B cell (primary cell): ENCODE measurements at regions not wholly inside any gene's neighbourhood (a gene's known extent, or its start where the extent isn't known, plus 50 kb on each side); places are given as distances from the start of the nearest gene placed in this dataset.

Source experiments
- ATAC-seq: fragments of 200-7000 bp; cut with Tn5 transposase; one replicate; pipeline ENCODE4 v1.10.0; 2021; ENCODE audit warnings: low read depth, mild to moderate bottlenecking, moderate number of reproducible peaks, moderate library complexity
- CTCF ChIA-PET: fragments of 350-600 bp; sonication (Branson Sonifier 250); formaldehyde crosslinking; loops from one replicate; lab custom pipeline; 2021; ENCODE audit warnings: antibody characterized with exemption, inconsistent platforms; lab: Charles Lee
- POLR2A ChIA-PET: fragments of 350-600 bp; sonication (Branson Sonifier 250); formaldehyde crosslinking; loops from one replicate; lab custom pipeline; 2021; ENCODE audit warnings: antibody characterized with exemption; lab: Charles Lee
- DNase-seq: peaks from one replicate; pipeline ENCODE4 v3.0.0; 2013
- H2AFZ ChIP-seq: 2 replicates; pipeline ENCODE4 v1.6.1; 2012; ENCODE audit warnings: mild to moderate bottlenecking, low read depth, low read length; ENCODE audit not compliant: insufficient read depth, poor library complexity, severe bottlenecking
- H3K27ac ChIP-seq, 2 donors: 1 replicate in 1 of 2; 2 replicates in 1 of 2; pipeline ENCODE4 v1.5.1; 2012 to 2013; ENCODE audit warnings: low read length in 2 of 2, mild to moderate bottlenecking in 2 of 2, moderate library complexity in 1 of 2
- H3K27me3 ChIP-seq, 4 experiments: fragments of 200-600 bp in 1 of 4; sonication (generic) in 1 of 4; replicated peaks in 1 of 4; 1 replicate in 2 of 4; 2 replicates in 2 of 4; pipeline versions ENCODE4 v1.6.1 to v1.7.0; 2013 to 2016; ENCODE audit warnings: low read length in 3 of 4, mild to moderate bottlenecking in 2 of 4, mixed read lengths in 1 of 4, moderate library complexity in 1 of 4; ENCODE audit not compliant: insufficient read depth in 4 of 4, control insufficient read depth in 3 of 4; ENCODE audit errors: control extremely low read depth in 1 of 4
- H3K36me3 ChIP-seq, 2 experiments: replicated peaks in 1 of 2; 1 replicate in 1 of 2; 2 replicates in 1 of 2; pipeline versions ENCODE4 v1.6.1 to v1.7.1; 2013; ENCODE audit warnings: low read length in 1 of 2; ENCODE audit not compliant: insufficient read depth in 2 of 2, control insufficient read depth in 1 of 2; ENCODE audit errors: control extremely low read depth in 1 of 2, extremely low read depth in 1 of 2
- H3K4me1 ChIP-seq, 2 donors: fragments of 200-600 bp in 1 of 2; sonication (generic) in 1 of 2; 1 replicate in 1 of 2; 2 replicates in 1 of 2; pipeline versions ENCODE4 v1.5.1 to v1.6.1; 2013 to 2017; ENCODE audit warnings: low read length in 2 of 2; ENCODE audit not compliant: control insufficient read depth in 2 of 2, insufficient read depth in 2 of 2
- H3K4me2 ChIP-seq: replicated peaks from 2 replicates; pipeline ENCODE3; 2012; ENCODE audit warnings: mild to moderate bottlenecking, low read depth, low read length; ENCODE audit not compliant: poor library complexity, severe bottlenecking
- H3K4me3 ChIP-seq, 5 experiments: fragments of 200-600 bp in 1 of 5; sonication (generic) in 1 of 5; 1 replicate in 3 of 5; 2 replicates in 2 of 5; pipeline versions ENCODE4 v1.5.1 to v1.7.0; 2011 to 2016; ENCODE audit warnings: low read length in 4 of 5, mild to moderate bottlenecking in 4 of 5, low read depth in 2 of 5, control low read depth in 1 of 5, moderate library complexity in 1 of 5; ENCODE audit not compliant: insufficient read depth in 1 of 5; ENCODE audit errors: control extremely low read depth in 1 of 5, extremely low read depth in 1 of 5
- H3K79me2 ChIP-seq: fragments of 200-600 bp; sonication (generic); one replicate; pipeline ENCODE4 v1.6.0; 2016; ENCODE audit warnings: low read length; ENCODE audit not compliant: control insufficient read depth, insufficient read depth
- H3K9ac ChIP-seq: fragments of 200-600 bp; sonication (generic); 2 replicates; pipeline ENCODE4 v1.6.1; 2017; ENCODE audit warnings: mild to moderate bottlenecking, low read length, moderate library complexity
- H3K9me3 ChIP-seq, 3 donors: one replicate each; pipeline versions ENCODE4 v1.6.1 to v1.7.1; 2013; ENCODE audit warnings: low read length in 2 of 3; ENCODE audit not compliant: control insufficient read depth in 2 of 3, insufficient read depth in 1 of 3; ENCODE audit errors: control extremely low read depth in 1 of 3
- H4K20me1 ChIP-seq: 2 replicates; pipeline ENCODE4 v1.6.0; 2012; ENCODE audit warnings: mild to moderate bottlenecking, low read length; ENCODE audit not compliant: insufficient read depth, control insufficient read depth, poor library complexity, severe bottlenecking
- H3K27ac Mint-ChIP-seq: one replicate; pipeline ENCODE4 v1.8.0; 2021; ENCODE audit warnings: mixed read lengths
- H3K27me3 Mint-ChIP-seq: one replicate; pipeline ENCODE4 v1.8.0; 2021; ENCODE audit warnings: mixed read lengths
- H3K4me1 Mint-ChIP-seq: one replicate; pipeline ENCODE4 v1.8.0; 2021; ENCODE audit warnings: mixed read lengths
- H3K4me3 Mint-ChIP-seq: one replicate; pipeline ENCODE4 v1.8.0; 2021; ENCODE audit warnings: mixed read lengths
- H3K9me3 Mint-ChIP-seq: one replicate; pipeline ENCODE4 v1.8.0; 2022; ENCODE audit warnings: mixed read lengths; ENCODE audit not compliant: insufficient read depth
- CTCF ChIP-seq: fragments of 200-600 bp; IDR thresholded peaks from one replicate; pipeline ENCODE4 v1.8.0; 2022; ENCODE audit warnings: antibody characterized with exemption, mild to moderate bottlenecking
- EZH2 ChIP-seq: IDR thresholded peaks from 2 replicates; pipeline ENCODE4 v1.6.1; 2012; ENCODE audit warnings: borderline replicate concordance, low read depth, mild to moderate bottlenecking, moderate library complexity, low read length; ENCODE audit not compliant: insufficient read depth, poor library complexity, severe bottlenecking
- WGBS: methylation state at CpG from one replicate; pipeline ENCODE4 v1.1.5; 2013; ENCODE audit warnings: missing lambda C conversion rate; ENCODE audit not compliant: insufficient coverage; 5-methylcytosine and 5-hydroxymethylcytosine counted together
- intact Hi-C: fragments of 100-400 bp; cut with micrococcal nuclease; formaldehyde crosslinking; loops from one replicate; pipeline ENCODE4 v1.10.0; 2022

GRCh38 chr5:174843263-174844250, 119.2 kb downstream of the MSX2 start:
- H3K4me1 ChIP-seq = no peaks in the 10 kb centered on the region
- ChIA-PET CTCF (interaction anchor here (0.6 kb wide), 1 partner anchor 917 kb away, joined by 4 read pairs; no protein-coding TSS in a partner anchor), POLR2A (no interaction called here)
- no peaks in the 10 kb centered on the region for H3K27me3 ChIP-seq
- no peaks in the 10 kb centered on the region for H4K20me1 ChIP-seq
- H3K36me3 ChIP-seq = no peaks in the 10 kb centered on the region
- H3K9me3 ChIP-seq = peaks cover 0 to 8% (median 0%) of the 10 kb centered on the region in 3 donors
- no peak overlapping the region for H3K4me3 ChIP-seq
- no peaks in the 10 kb centered on the region for H3K79me2 ChIP-seq
- TF ChIP-seq EZH2 = no peak
- no peak for TF ChIP-seq CTCF
- H3K9me3 Mint-ChIP-seq = no peaks in the 10 kb centered on the region
- no peak overlapping the region for H3K4me3 Mint-ChIP-seq
- no peaks in the 10 kb centered on the region for H3K4me1 Mint-ChIP-seq
- H3K27me3 Mint-ChIP-seq = no peaks in the 10 kb centered on the region
- no peak overlapping the region for H3K27ac ChIP-seq
- no peak overlapping the region for H2AFZ ChIP-seq
- H3K27ac Mint-ChIP-seq = no peak overlapping the region
- DNase-seq (no peak), ATAC-seq (no peak)
- intact Hi-C loops = no loop called here
- no peak overlapping the region for H3K9ac ChIP-seq
- no peak overlapping the region for H3K4me2 ChIP-seq
- 60% methylated on average over 1 of the region's 9 CpGs for WGBS

GRCh38 chr5:174840435-174840834, 116.1 kb downstream of the MSX2 start:
- Histone ChIP-seq H2AFZ (no peak overlapping the region), H3K27me3 (no peaks in the 10 kb centered on the region), H3K4me3 (no peak overlapping the region), H3K4me1 (no peaks in the 10 kb centered on the region), H4K20me1 (no peaks in the 10 kb centered on the region), H3K9me3 (peaks cover 0 to 7% (median 0%) of the 10 kb centered on the region in 3 donors), H3K79me2 (no peaks in the 10 kb centered on the region), H3K27ac (no peak overlapping the region), H3K9ac (no peak overlapping the region), H3K36me3 (no peaks in the 10 kb centered on the region), H3K4me2 (no peak overlapping the region)
- 90% methylated on average over 2 of the region's 5 CpGs for WGBS
- CTCF ChIA-PET = no interaction called here
- ATAC-seq = no peak
- Mint-ChIP-seq H3K9me3 (no peaks in the 10 kb centered on the region), H3K27me3 (no peaks in the 10 kb centered on the region), H3K4me1 (no peaks in the 10 kb centered on the region), H3K27ac (no peak overlapping the region), H3K4me3 (no peak overlapping the region)
- TF ChIP-seq CTCF (no peak), EZH2 (no peak)
- POLR2A ChIA-PET = no interaction called here
- intact Hi-C loops = no loop called here
- DNase-seq = no peak
